ENCODE measurements at regions not wholly inside any gene's neighbourhood (a gene's known extent, or its start where the extent isn't known, plus 50 kb on each side); places are given as distances from the start of the nearest gene placed in this dataset.

- H3K27ac Mint-ChIP-seq (ENCODE audit: low read depth): no peak overlapping the region
- no peak for DNase-seq (ENCODE audit: low spot score in 2 of 2)
- no peaks in the 10 kb centered on the region for H3K9me3 Mint-ChIP-seq
- peaks cover 26% of the 10 kb centered on the region for H3K4me1 Mint-ChIP-seq
- H3K4me3 Mint-ChIP-seq: no peak overlapping the region
- peaks cover 8% of the 10 kb centered on the region for H3K36me3 Mint-ChIP-seq (ENCODE audit: insufficient read depth)
- no peak for ATAC-seq (replicated peaks; ENCODE audit: extremely low read depth, poor library complexity, severe bottlenecking)
- H3K27me3 Mint-ChIP-seq: no peaks in the 10 kb centered on the region
These were observed 62.4 kb upstream of the TRPM1 start for GRCh38 chr15:31163769-31164572.

GRCh38 chr15:31164573-31164912 lies 63.0 kb upstream of the TRPM1 start:
- H3K9me3 Mint-ChIP-seq: no peaks in the 10 kb centered on the region
- H3K27ac Mint-ChIP-seq (ENCODE audit: low read depth): no peak overlapping the region
- H3K27me3 Mint-ChIP-seq: no peaks in the 10 kb centered on the region
- no peak overlapping the region for H3K4me3 Mint-ChIP-seq
- DNase-seq (ENCODE audit: low spot score in 2 of 2): no peak
- H3K36me3 Mint-ChIP-seq (ENCODE audit: insufficient read depth): peaks cover 8% of the 10 kb centered on the region
- peaks cover 26% of the 10 kb centered on the region for H3K4me1 Mint-ChIP-seq
- ATAC-seq (replicated peaks; ENCODE audit: extremely low read depth, poor library complexity, severe bottlenecking): no peak

DNA sequence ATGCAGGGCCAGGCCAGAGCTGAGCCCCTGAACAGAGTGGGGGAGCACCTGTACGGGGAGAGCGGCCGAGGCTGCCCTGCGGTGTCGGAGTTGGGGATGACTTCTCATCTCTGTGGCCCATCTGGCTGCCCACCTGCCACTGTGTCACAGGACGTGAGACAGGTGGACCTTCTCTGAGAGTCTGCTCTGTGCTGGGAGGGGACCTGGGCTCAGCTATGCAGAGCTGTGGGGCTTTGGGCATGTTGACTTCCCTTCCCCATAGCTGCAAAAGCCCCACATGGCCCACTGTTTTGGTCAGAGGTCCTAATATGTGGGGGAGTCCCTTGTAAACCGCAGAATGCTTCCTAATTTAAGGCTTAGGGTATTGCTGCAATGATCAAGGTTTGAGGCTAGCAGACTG lies 68.0 kb upstream of the TRPM1 start:
- Mint-ChIP-seq H3K36me3 (ENCODE audit: insufficient read depth) (peaks cover 8% of the 10 kb centered on the region), H3K27ac (ENCODE audit: low read depth) (no peak overlapping the region), H3K27me3 (no peaks in the 10 kb centered on the region), H3K9me3 (no peaks in the 10 kb centered on the region), H3K4me3 (no peak overlapping the region), H3K4me1 (peaks cover 22% of the 10 kb centered on the region)
- no peak for ATAC-seq (replicated peaks; ENCODE audit: extremely low read depth, poor library complexity, severe bottlenecking)
- DNase-seq (ENCODE audit: low spot score in 2 of 2): no peak

DNA sequence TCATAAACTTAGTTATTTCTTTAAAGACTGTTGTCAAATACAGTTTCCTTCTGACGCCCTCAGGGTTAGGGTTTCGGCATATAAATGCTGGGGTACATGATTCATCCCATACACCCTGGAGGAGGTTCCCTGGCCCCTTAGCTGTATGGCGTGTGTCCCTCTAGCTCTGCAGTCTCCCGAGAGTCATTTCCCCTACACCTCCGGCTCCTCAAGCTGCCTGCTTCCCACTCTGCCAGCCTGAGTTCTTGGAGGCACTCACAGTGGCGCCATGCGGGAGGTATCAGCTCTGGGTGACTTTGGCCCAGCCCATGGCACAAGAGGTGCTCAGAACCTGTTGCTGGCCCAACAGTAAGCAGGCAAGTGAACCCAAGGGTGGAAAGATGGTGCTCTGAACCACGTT lies 70.2 kb upstream of the TRPM1 start:
- Mint-ChIP-seq H3K9me3 (no peaks in the 10 kb centered on the region), H3K36me3 (ENCODE audit: insufficient read depth) (peaks cover 5% of the 10 kb centered on the region), H3K4me3 (no peak overlapping the region), H3K27me3 (no peaks in the 10 kb centered on the region), H3K4me1 (peaks cover 22% of the 10 kb centered on the region), H3K27ac (ENCODE audit: low read depth) (peak overlapping the region; percentile 55)
- DNase-seq (ENCODE audit: low spot score in 2 of 2) (no peak), ATAC-seq (replicated peaks; ENCODE audit: extremely low read depth, poor library complexity, severe bottlenecking) (no peak)

- no peaks in the 10 kb centered on the region for H3K27me3 Mint-ChIP-seq
- no peak overlapping the region for H3K27ac Mint-ChIP-seq (ENCODE audit: low read depth)
- DNase-seq (ENCODE audit: low spot score in 2 of 2) (no peak), ATAC-seq (replicated peaks; ENCODE audit: extremely low read depth, poor library complexity, severe bottlenecking) (no peak)
- peaks cover 5% of the 10 kb centered on the region for H3K36me3 Mint-ChIP-seq (ENCODE audit: insufficient read depth)
- no peaks in the 10 kb centered on the region for H3K9me3 Mint-ChIP-seq
- no peak overlapping the region for H3K4me3 Mint-ChIP-seq
- peaks cover 13% of the 10 kb centered on the region for H3K4me1 Mint-ChIP-seq
These were observed 71.1 kb upstream of the TRPM1 start for GRCh38 chr15:31172606-31173005.

DNA sequence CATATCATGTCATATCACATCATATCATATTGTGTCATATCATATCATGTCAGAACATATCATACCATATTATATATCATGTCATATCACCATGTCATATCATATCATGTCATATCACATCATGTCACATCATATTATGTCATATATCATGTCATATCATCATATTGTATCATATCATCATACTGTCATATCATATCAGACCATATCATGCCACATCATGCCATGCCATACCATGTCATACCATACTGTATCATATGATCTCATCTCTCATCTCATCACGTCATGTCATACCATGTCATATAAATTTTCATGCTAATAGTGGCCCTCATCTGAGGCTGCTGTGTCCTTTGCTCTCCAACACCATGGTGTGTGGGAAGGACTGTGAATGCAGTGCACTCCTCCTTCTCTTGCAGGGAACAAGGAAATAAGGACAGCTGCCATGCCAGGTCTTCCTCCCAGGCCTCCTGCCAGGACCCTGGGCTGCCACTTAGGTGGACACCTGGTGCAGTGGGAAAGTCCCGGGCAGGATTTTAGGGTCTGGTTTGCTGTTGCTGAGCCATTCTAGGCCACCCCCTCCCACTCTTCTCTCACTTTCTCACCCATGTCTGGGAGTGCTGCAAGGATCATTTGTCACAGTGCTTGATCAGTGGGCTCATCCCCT lies 72.4 kb upstream of the TRPM1 start:
- DNase-seq (ENCODE audit: low spot score in 2 of 2) (no peak), ATAC-seq (replicated peaks; ENCODE audit: extremely low read depth, poor library complexity, severe bottlenecking) (no peak)
- no peak overlapping the region for H3K4me3 Mint-ChIP-seq
- no peaks in the 10 kb centered on the region for H3K27me3 Mint-ChIP-seq
- no peak overlapping the region for H3K27ac Mint-ChIP-seq (ENCODE audit: low read depth)
- H3K9me3 Mint-ChIP-seq: no peaks in the 10 kb centered on the region
- no peaks in the 10 kb centered on the region for H3K36me3 Mint-ChIP-seq (ENCODE audit: insufficient read depth)
- H3K4me1 Mint-ChIP-seq: peaks cover under 1% of the 10 kb centered on the region

GRCh38 chr15:31175484-31175883 lies 74.0 kb upstream of the TRPM1 start:
- no peaks in the 10 kb centered on the region for H3K27me3 Mint-ChIP-seq
- peaks cover 10% of the 10 kb centered on the region for H3K4me1 Mint-ChIP-seq
- no peaks in the 10 kb centered on the region for H3K9me3 Mint-ChIP-seq
- DNase-seq (ENCODE audit: low spot score in 2 of 2) (no peak), ATAC-seq (replicated peaks; ENCODE audit: extremely low read depth, poor library complexity, severe bottlenecking) (no peak)
- H3K4me3 Mint-ChIP-seq: no peak overlapping the region
- no peaks in the 10 kb centered on the region for H3K36me3 Mint-ChIP-seq (ENCODE audit: insufficient read depth)
- no peak overlapping the region for H3K27ac Mint-ChIP-seq (ENCODE audit: low read depth)

DNA sequence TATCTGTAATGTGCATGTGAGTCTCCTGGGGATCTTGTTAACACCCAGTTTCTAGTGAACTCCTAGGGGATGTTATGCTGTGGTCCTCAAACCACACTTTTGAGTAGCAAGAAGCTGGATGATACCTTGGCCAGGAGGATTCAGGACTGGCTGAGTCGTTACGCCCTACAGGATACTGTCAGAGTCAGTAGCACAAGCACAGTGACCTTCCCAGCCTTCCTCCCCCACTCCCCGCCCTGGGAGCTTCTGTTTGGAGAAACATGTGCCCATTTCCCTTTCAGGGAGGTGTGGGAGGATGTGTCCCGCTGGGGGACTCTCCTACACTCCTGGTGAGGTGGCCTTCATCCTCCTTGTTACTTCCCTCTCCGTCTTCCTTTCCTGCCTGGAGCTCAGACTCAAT lies 76.4 kb upstream of the TRPM1 start:
- Mint-ChIP-seq H3K27ac (ENCODE audit: low read depth) (no peak overlapping the region), H3K9me3 (no peaks in the 10 kb centered on the region), H3K4me3 (no peak overlapping the region), H3K27me3 (no peaks in the 10 kb centered on the region), H3K4me1 (peaks cover 10% of the 10 kb centered on the region), H3K36me3 (ENCODE audit: insufficient read depth) (no peaks in the 10 kb centered on the region)
- DNase-seq (ENCODE audit: low spot score in 2 of 2) (no peak), ATAC-seq (replicated peaks; ENCODE audit: extremely low read depth, poor library complexity, severe bottlenecking) (no peak)

DNA sequence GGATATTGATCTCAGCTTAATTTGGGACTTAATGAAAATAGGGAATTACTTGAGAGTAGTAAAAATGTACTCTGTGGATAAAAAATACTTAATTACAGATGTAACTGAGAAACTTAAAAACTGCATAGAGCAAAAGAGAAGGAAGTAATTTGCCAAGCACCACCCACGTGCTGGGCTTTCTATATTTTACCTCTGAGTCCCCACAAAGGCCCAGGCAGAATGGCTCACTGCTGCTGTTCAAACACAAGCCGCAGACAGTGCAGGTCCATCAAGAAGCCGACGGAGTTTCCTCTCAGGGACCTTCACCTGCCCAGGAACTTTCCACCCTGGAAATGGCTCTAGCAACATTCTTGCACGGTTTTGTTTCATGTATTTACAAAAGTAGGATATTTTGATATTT lies 77.2 kb upstream of the TRPM1 start:
- DNase-seq (ENCODE audit: low spot score in 2 of 2): no peak
- no peaks in the 10 kb centered on the region for H3K36me3 Mint-ChIP-seq (ENCODE audit: insufficient read depth)
- no peak overlapping the region for H3K4me3 Mint-ChIP-seq
- ATAC-seq (replicated peaks; ENCODE audit: extremely low read depth, poor library complexity, severe bottlenecking): no peak
- H3K27me3 Mint-ChIP-seq: no peaks in the 10 kb centered on the region
- H3K9me3 Mint-ChIP-seq: no peaks in the 10 kb centered on the region
- H3K27ac Mint-ChIP-seq (ENCODE audit: low read depth): no peak overlapping the region
- H3K4me1 Mint-ChIP-seq: peaks cover 10% of the 10 kb centered on the region

- Mint-ChIP-seq H3K4me3 (peak overlapping the region; percentile 58), H3K27ac (ENCODE audit: low read depth) (peak overlapping the region; percentile 58), H3K27me3 (no peaks in the 10 kb centered on the region), H3K4me1 (peaks cover 10% of the 10 kb centered on the region), H3K9me3 (no peaks in the 10 kb centered on the region), H3K36me3 (ENCODE audit: insufficient read depth) (no peaks in the 10 kb centered on the region)
- DNase-seq (ENCODE audit: low spot score in 2 of 2): no peak
- ATAC-seq (replicated peaks; ENCODE audit: extremely low read depth, poor library complexity, severe bottlenecking): no peak
These were observed 78.2 kb upstream of the TRPM1 start for GRCh38 chr15:31179693-31180092.

- Mint-ChIP-seq H3K27me3 (peaks cover 23% of the 10 kb centered on the region), H3K9me3 (peaks cover 17% of the 10 kb centered on the region), H3K4me1 (peaks cover 2% of the 10 kb centered on the region), H3K27ac (ENCODE audit: low read depth) (no peak overlapping the region), H3K36me3 (ENCODE audit: insufficient read depth) (no peaks in the 10 kb centered on the region), H3K4me3 (no peak overlapping the region)
- no peak for ATAC-seq (replicated peaks; ENCODE audit: extremely low read depth, poor library complexity, severe bottlenecking)
- no peak for DNase-seq (ENCODE audit: low spot score in 2 of 2)
These were observed 91.8 kb upstream of the TRPM1 start for GRCh38 chr15:31193291-31193690.

DNA sequence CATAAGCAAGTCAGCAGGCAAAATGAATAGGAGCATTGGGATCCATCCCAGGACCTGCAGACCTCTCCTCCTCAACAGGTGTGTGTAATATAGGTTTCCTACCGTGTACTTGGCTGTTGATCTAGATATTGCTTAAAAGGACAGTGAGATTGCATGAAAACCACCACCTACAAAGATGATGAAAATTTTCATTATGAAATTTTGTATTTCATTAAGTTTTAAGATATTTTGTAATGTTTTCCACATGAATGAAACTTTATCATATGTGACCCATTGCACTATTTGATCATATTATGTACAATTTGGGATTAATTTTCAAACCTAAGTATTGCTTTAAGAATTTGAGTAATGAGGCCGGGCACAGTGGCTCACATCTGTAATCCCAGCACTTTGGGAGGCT lies 94.3 kb upstream of the TRPM1 start:
- peaks cover 9% of the 10 kb centered on the region for H3K27me3 Mint-ChIP-seq
- H3K4me3 Mint-ChIP-seq: no peak overlapping the region
- ATAC-seq (replicated peaks; ENCODE audit: extremely low read depth, poor library complexity, severe bottlenecking) (no peak), DNase-seq (ENCODE audit: low spot score in 2 of 2) (no peak)
- H3K36me3 Mint-ChIP-seq (ENCODE audit: insufficient read depth): no peaks in the 10 kb centered on the region
- peaks cover 9% of the 10 kb centered on the region for H3K4me1 Mint-ChIP-seq
- H3K9me3 Mint-ChIP-seq: no peaks in the 10 kb centered on the region
- no peak overlapping the region for H3K27ac Mint-ChIP-seq (ENCODE audit: low read depth)
